Lower leg skin (tissue), 4 donors: ENCODE measurements at regions not wholly inside any gene's neighbourhood (a gene's known extent, or its start where the extent isn't known, plus 50 kb on each side); places are given as distances from the start of the nearest gene placed in this dataset.

Experiments
- DNase-seq, 2 donors: peaks; one replicate each; pipeline ENCODE4 v3.0.0-alpha.2; 2019; ENCODE audit warnings: low spot score in 2 of 2
- H3K4me3 ChIP-seq: fragments of 200-600 bp; sonication (generic); 2 replicates; pipeline ENCODE4 v1.5.1; 2017; ENCODE audit warnings: mild to moderate bottlenecking, low read depth; ENCODE audit not compliant: poor library complexity, severe bottlenecking
- CTCF ChIP-seq, 3 donors: fragments of 450-650 bp; IDR thresholded peaks; one replicate each; pipeline ENCODE4 v1.5.1; 2016; ENCODE audit warnings: antibody characterized with exemption in 3 of 3, mild to moderate bottlenecking in 3 of 3, moderate library complexity in 2 of 3
- POLR2A ChIP-seq, 2 donors: fragments of 450-650 bp; IDR thresholded peaks; one replicate each; pipeline ENCODE4 v1.6.1; 2016 to 2017; ENCODE audit warnings: antibody characterized with exemption in 2 of 2, mild to moderate bottlenecking in 1 of 2, moderate library complexity in 1 of 2
- WGBS, 2 donors: methylation state at CpG; one replicate each; pipeline ENCODE4 v1.1.5; 2018; 5-methylcytosine and 5-hydroxymethylcytosine counted together
- intact Hi-C: fragments of 100-400 bp; cut with DNase I; formaldehyde crosslinking; loops from one replicate; pipeline ENCODE4 v1.15.0; 2023; ENCODE audit warnings: low total_unique reads

GRCh38 chr2:56088411-56088810 is 95.4 kb upstream of the CCDC85A start:
- no peak for DNase-seq
- H3K4me3 ChIP-seq: no peak overlapping the region
- intact Hi-C loops: no loop called here
- WGBS, 2 donors: 71 to 82% methylated on average over 4 of the region's 4 CpGs
- TF ChIP-seq POLR2A (IDR thresholded peaks at IDR 0.05): no peak
- no peak for TF ChIP-seq CTCF (IDR thresholded peaks at IDR 0.05)

DNA sequence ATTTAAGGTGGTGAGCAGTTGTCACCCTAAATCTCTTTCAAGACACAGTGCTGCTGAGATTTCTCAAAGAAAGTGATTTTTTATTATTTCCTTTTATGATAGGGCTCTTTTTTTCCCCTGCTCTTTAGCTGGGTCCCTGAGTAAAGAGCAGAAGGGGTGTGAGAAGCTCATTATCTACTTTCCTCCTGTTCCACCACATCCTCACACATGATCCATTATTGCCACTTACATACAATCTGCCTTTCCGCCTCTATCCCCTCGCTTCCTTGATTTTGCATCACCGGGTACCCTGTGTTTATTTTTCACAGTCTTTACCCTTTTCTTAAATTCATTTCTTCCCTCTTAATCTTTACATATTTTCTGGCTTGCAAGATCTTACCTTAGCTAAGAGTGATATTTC is 93.9 kb upstream of the CCDC85A start:
- H3K4me3 ChIP-seq: no peak overlapping the region
- TF ChIP-seq CTCF (IDR thresholded peaks at IDR 0.05) (no peak), POLR2A (IDR thresholded peaks at IDR 0.05) (no peak)
- intact Hi-C loops: no loop called here
- DNase-seq: no peak
- WGBS, 2 donors: 82% methylated on average over 3 of the region's 3 CpGs

DNA sequence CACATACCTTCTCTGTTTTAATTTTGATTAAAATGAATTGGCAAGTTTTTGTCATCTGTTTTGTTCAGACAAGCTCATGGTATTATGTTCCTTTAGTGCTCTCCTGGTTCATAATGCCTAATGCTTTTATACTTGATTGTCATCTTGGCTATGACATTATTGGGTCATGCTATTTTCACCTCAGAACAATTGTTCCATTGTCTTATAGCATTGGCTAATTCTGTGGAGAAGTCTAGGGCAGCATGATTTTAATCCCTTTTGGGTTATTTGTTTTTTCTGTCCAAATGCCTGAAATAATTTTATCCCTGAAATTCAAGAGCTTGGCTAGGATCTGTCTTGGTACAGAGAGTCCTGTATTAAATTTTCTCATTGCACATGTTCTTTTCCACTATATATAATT is 83.8 kb upstream of the CCDC85A start:
- H3K4me3 ChIP-seq: no peak overlapping the region
- DNase-seq: no peak
- intact Hi-C loops: no loop called here
- TF ChIP-seq CTCF (IDR thresholded peaks at IDR 0.05): no peak
- TF ChIP-seq POLR2A (IDR thresholded peaks at IDR 0.05): no peak

DNA sequence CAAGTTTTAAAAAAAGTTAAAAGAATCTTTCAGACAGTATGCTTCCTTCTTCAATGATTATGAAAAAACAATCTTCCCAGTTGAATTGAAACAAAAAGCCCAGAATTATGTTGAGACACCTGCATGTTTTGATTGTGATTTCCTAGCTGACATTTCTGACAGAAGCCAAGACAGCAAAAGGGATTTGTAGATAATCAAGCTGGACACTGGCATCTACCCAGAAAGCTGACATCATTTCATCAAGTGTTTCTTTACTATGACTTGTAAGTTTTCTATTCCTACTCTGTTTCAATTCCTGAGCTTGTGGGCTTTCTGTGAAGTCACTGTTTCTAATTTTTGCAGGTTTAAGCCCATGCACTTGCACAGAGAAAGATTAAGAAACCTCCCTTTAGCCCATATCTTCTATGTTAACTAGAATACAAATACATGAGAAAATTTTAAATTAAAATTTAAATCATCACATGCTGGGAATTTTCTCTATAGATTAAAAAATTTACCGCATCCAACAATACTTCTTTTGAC is 82.9 kb upstream of the CCDC85A start:
- no peak overlapping the region for H3K4me3 ChIP-seq
- 96 to 98% methylated on average over 1 of the region's 1 CpG for WGBS, 2 donors
- no peak for TF ChIP-seq POLR2A (IDR thresholded peaks at IDR 0.05)
- no peak for TF ChIP-seq CTCF (IDR thresholded peaks at IDR 0.05)
- intact Hi-C loops: no loop called here
- no peak for DNase-seq

DNA sequence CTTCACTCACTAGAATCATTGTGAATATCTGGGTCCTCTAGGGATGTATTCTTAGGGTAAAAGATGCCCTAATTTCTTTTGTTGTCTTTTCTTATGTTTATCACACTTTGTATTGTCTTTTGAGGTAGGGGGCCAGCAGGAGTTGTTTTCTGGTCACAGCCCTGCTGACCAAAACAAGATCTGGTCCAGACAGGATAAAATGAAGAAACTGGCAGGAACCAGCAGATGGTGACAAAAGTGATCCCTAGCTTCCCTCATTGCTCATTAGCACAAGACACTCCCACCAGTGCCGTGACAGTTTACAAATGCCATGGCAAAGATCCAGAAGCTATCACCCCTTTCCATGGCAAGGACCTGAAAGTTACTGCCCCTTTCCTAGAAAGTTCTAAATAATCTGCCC is 81.7 kb upstream of the CCDC85A start:
- 0 to 4% methylated on average over 1 of the region's 1 CpG for WGBS, 2 donors
- no peak overlapping the region for H3K4me3 ChIP-seq
- no peak for DNase-seq
- intact Hi-C loops: no loop called here
- no peak for TF ChIP-seq CTCF (IDR thresholded peaks at IDR 0.05)
- TF ChIP-seq POLR2A (IDR thresholded peaks at IDR 0.05): no peak

DNA sequence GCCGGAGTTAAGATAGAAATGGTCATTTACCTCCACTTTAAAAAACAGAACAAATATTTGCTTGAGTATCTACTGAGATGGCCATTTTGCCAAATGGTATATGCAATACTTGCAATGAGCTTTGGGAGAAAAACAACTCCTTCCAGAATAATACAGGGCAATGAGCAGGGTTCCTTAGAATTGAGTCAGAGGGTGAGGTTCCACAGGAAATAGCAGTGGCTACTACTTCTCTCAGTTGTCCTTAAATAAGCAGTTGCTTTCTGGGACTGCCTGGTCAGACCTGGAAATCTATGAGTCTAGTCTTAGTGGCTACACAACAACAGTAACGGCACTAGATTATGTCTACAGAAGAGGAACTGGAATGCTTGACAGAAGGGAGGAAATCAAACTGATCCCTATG is 80.9 kb upstream of the CCDC85A start:
- DNase-seq: no peak
- H3K4me3 ChIP-seq: no peak overlapping the region
- intact Hi-C loops: no loop called here
- 92 to 95% methylated on average over 2 of the region's 2 CpGs for WGBS, 2 donors
- TF ChIP-seq CTCF (IDR thresholded peaks at IDR 0.05) (no peak), POLR2A (IDR thresholded peaks at IDR 0.05) (no peak)
